HEK293T (cell line): ENCODE measurements at regions not wholly inside any gene's neighbourhood (a gene's known extent, or its start where the extent isn't known, plus 50 kb on each side); places are given as distances from the start of the nearest gene placed in this dataset.

Experiments
- ARNT ChIP-seq: fragments of 450-650 bp; IDR thresholded peaks from 2 replicates; pipeline ENCODE4 v1.6.1; 2017; ENCODE audit warnings: mild to moderate bottlenecking
- BHLHE40 ChIP-seq: fragments of 450-650 bp; IDR thresholded peaks from 2 replicates; pipeline ENCODE4 v1.6.1; 2016; ENCODE audit warnings: mild to moderate bottlenecking, moderate library complexity, borderline replicate concordance
- FOXA1 ChIP-seq: fragments of 450-650 bp; IDR thresholded peaks from 2 replicates; pipeline ENCODE4 v1.6.1; 2016; ENCODE audit warnings: mild to moderate bottlenecking
- FOXM1 ChIP-seq: fragments of 450-650 bp; IDR thresholded peaks from 2 replicates; pipeline ENCODE4 v1.6.1; 2017; ENCODE audit warnings: mild to moderate bottlenecking, borderline replicate concordance
- NFRKB ChIP-seq: fragments of 450-650 bp; IDR thresholded peaks from 2 replicates; pipeline ENCODE4 v1.6.1; 2016; ENCODE audit warnings: mild to moderate bottlenecking, moderate library complexity
- SP1 ChIP-seq: fragments of 450-650 bp; IDR thresholded peaks from 2 replicates; pipeline ENCODE4 v1.6.1; 2017
- SUZ12 ChIP-seq: fragments of 450-650 bp; IDR thresholded peaks from 2 replicates; pipeline ENCODE4 v1.6.1; 2016; ENCODE audit warnings: mild to moderate bottlenecking
- TARDBP ChIP-seq: fragments of 450-650 bp; IDR thresholded peaks from 2 replicates; pipeline ENCODE4 v1.6.1; 2016

DNA sequence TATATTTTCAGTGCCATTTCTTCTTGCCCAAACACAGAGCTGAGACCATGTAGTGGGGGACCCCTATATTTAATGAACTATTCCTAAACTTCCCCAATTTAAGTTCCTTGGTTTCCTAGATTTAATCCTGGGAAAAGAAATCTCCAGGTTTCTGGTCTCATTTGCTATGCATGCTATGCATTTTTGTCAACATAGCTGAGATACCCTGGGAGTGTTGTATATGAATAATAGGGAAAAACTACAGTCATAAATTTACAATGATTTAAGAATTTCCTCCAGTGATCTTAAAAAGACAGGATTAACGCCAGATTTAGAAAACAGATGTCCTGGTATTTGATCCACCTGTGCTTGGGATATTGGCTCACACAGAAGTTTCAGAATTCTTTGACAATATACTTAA lies 136.8 kb upstream of the RAPGEF2 start:
- TF ChIP-seq BHLHE40 (no peak), SP1 (no peak), FOXM1 (no peak), SUZ12 (no peak), TARDBP (no peak), NFRKB (no peak), ARNT (no peak), FOXA1 (no peak)
